ENCODE measurements at regions not wholly inside any gene's neighbourhood (a gene's known extent, or its start where the extent isn't known, plus 50 kb on each side); places are given as distances from the start of the nearest gene placed in this dataset.

GRCh38 chr1:60287536-60287935 lies 214.0 kb upstream of the C1orf87 start:
- Mint-ChIP-seq H3K27me3 (peaks cover 0 to 3% (median 0%) of the 10 kb centered on the region in 5 donors), H3K4me1 (no peaks in the 10 kb centered on the region), H3K4me3 (no peak overlapping the region), H3K9me3 (peaks cover 0 to 6% (median 2%) of the 10 kb centered on the region in 11 donors), H3K36me3 (no peaks in the 10 kb centered on the region), H3K27ac (no peak overlapping the region)
- H3K36me3 ChIP-seq (ENCODE audit: control insufficient read depth in 2 of 3, insufficient read depth in 3 of 3, low read length in 3 of 3): no peaks in the 10 kb centered on the region
- DNase-seq (no peak), ATAC-seq (no peak)
- intact Hi-C loops (cut with micrococcal nuclease): loop anchor here in 1 of 2 donors (10.0 kb wide), 1 partner anchor 1167 kb away; no protein-coding TSS in a partner anchor
- POLR2A ChIA-PET: no interaction called here
- no peak overlapping the region for H3K27ac ChIP-seq (ENCODE audit: low read depth, low read length)
- no peaks in the 10 kb centered on the region for H3K9me3 ChIP-seq (ENCODE audit: control insufficient read depth in 2 of 3, low read length in 3 of 3)
- H3K4me3 ChIP-seq (ENCODE audit: low read length): no peak overlapping the region
- no peaks in the 10 kb centered on the region for H3K27me3 ChIP-seq (ENCODE audit: control insufficient read depth in 2 of 2, insufficient read depth in 2 of 2, low read length in 2 of 2)
- no peaks in the 10 kb centered on the region for H3K4me1 ChIP-seq (ENCODE audit: control insufficient read depth in 2 of 2, insufficient read depth in 2 of 2, low read length in 2 of 2)
- CTCF ChIA-PET: no interaction called here

GRCh38 chr1:60283690-60284089 lies 210.1 kb upstream of the C1orf87 start:
- Histone ChIP-seq H3K4me3 (ENCODE audit: low read length) (no peak overlapping the region), H3K36me3 (ENCODE audit: control insufficient read depth in 2 of 3, insufficient read depth in 3 of 3, low read length in 3 of 3) (no peaks in the 10 kb centered on the region), H3K4me1 (ENCODE audit: control insufficient read depth in 2 of 2, insufficient read depth in 2 of 2, low read length in 2 of 2) (no peaks in the 10 kb centered on the region), H3K27me3 (ENCODE audit: control insufficient read depth in 2 of 2, insufficient read depth in 2 of 2, low read length in 2 of 2) (no peaks in the 10 kb centered on the region), H3K27ac (ENCODE audit: low read depth, low read length) (no peak overlapping the region), H3K9me3 (ENCODE audit: control insufficient read depth in 2 of 3, low read length in 3 of 3) (no peaks in the 10 kb centered on the region)
- Mint-ChIP-seq H3K27me3 (no peaks in the 10 kb centered on the region), H3K4me3 (no peak overlapping the region), H3K27ac (no peak overlapping the region), H3K4me1 (peaks cover 0 to 14% (median 8%) of the 10 kb centered on the region in 7 donors), H3K36me3 (no peaks in the 10 kb centered on the region), H3K9me3 (peaks cover 0 to 5% (median 0%) of the 10 kb centered on the region in 11 donors)
- ChIA-PET CTCF (no interaction called here), POLR2A (no interaction called here)
- ATAC-seq: no peak
- DNase-seq: no peak
- intact Hi-C loops (cut with micrococcal nuclease): loop anchor here in 1 of 2 donors (10.0 kb wide), 1 partner anchor 1171 kb away; no protein-coding TSS in a partner anchor

- H3K36me3 Mint-ChIP-seq: no peaks in the 10 kb centered on the region
- no peak overlapping the region for H3K27ac Mint-ChIP-seq
- Histone ChIP-seq H3K27me3 (ENCODE audit: control insufficient read depth in 2 of 2, insufficient read depth in 2 of 2, low read length in 2 of 2) (no peaks in the 10 kb centered on the region), H3K4me1 (ENCODE audit: control insufficient read depth in 2 of 2, insufficient read depth in 2 of 2, low read length in 2 of 2) (no peaks in the 10 kb centered on the region), H3K27ac (ENCODE audit: low read depth, low read length) (no peak overlapping the region), H3K9me3 (ENCODE audit: control insufficient read depth in 2 of 3, low read length in 3 of 3) (no peaks in the 10 kb centered on the region), H3K4me3 (ENCODE audit: low read length) (no peak overlapping the region), H3K36me3 (ENCODE audit: control insufficient read depth in 2 of 3, insufficient read depth in 3 of 3, low read length in 3 of 3) (no peaks in the 10 kb centered on the region)
- no peaks in the 10 kb centered on the region for H3K27me3 Mint-ChIP-seq
- ATAC-seq (no peak), DNase-seq (peak in 1 of 9 donors; percentile 1)
- ChIA-PET POLR2A (no interaction called here), CTCF (no interaction called here)
- peaks cover 0 to 2% (median 0%) of the 10 kb centered on the region in 11 donors for H3K9me3 Mint-ChIP-seq
- no peak overlapping the region for H3K4me3 Mint-ChIP-seq
- intact Hi-C loops (cut with micrococcal nuclease): loop anchor here in 1 of 2 donors (10.0 kb wide), 1 partner anchor 1173 kb away; no protein-coding TSS in a partner anchor
- H3K4me1 Mint-ChIP-seq: peaks cover 0 to 14% (median 8%) of the 10 kb centered on the region in 7 donors
Observed at GRCh38 chr1:60281360-60281932, 207.9 kb upstream of the C1orf87 start.

GRCh38 chr1:60280819-60281218 lies 207.2 kb upstream of the C1orf87 start:
- ATAC-seq (no peak), DNase-seq (no peak)
- Histone ChIP-seq H3K4me3 (ENCODE audit: low read length) (no peak overlapping the region), H3K36me3 (ENCODE audit: control insufficient read depth in 2 of 3, insufficient read depth in 3 of 3, low read length in 3 of 3) (no peaks in the 10 kb centered on the region), H3K27me3 (ENCODE audit: control insufficient read depth in 2 of 2, insufficient read depth in 2 of 2, low read length in 2 of 2) (no peaks in the 10 kb centered on the region), H3K27ac (ENCODE audit: low read depth, low read length) (no peak overlapping the region), H3K9me3 (ENCODE audit: control insufficient read depth in 2 of 3, low read length in 3 of 3) (no peaks in the 10 kb centered on the region), H3K4me1 (ENCODE audit: control insufficient read depth in 2 of 2, insufficient read depth in 2 of 2, low read length in 2 of 2) (no peaks in the 10 kb centered on the region)
- intact Hi-C loops (cut with micrococcal nuclease): loop anchor here in 1 of 2 donors (10.0 kb wide), 1 partner anchor 1174 kb away; no protein-coding TSS in a partner anchor
- Mint-ChIP-seq H3K4me1 (peaks cover 0 to 14% (median 8%) of the 10 kb centered on the region in 7 donors), H3K27me3 (peaks cover 0 to 5% (median 0%) of the 10 kb centered on the region in 5 donors), H3K27ac (no peak overlapping the region), H3K9me3 (no peaks in the 10 kb centered on the region), H3K4me3 (no peak overlapping the region), H3K36me3 (no peaks in the 10 kb centered on the region)
- ChIA-PET POLR2A (no interaction called here), CTCF (no interaction called here)

GRCh38 chr1:60280256-60280655 lies 206.7 kb upstream of the C1orf87 start:
- intact Hi-C loops (cut with micrococcal nuclease): loop anchor here in 1 of 2 donors (10.0 kb wide), 1 partner anchor 1175 kb away; no protein-coding TSS in a partner anchor

GRCh38 chr1:60279798-60280197 lies 206.2 kb upstream of the C1orf87 start:
- Histone ChIP-seq H3K27ac (ENCODE audit: low read depth, low read length) (no peak overlapping the region), H3K4me1 (ENCODE audit: control insufficient read depth in 2 of 2, insufficient read depth in 2 of 2, low read length in 2 of 2) (no peaks in the 10 kb centered on the region), H3K36me3 (ENCODE audit: control insufficient read depth in 2 of 3, insufficient read depth in 3 of 3, low read length in 3 of 3) (no peaks in the 10 kb centered on the region), H3K9me3 (ENCODE audit: control insufficient read depth in 2 of 3, low read length in 3 of 3) (no peaks in the 10 kb centered on the region), H3K4me3 (ENCODE audit: low read length) (no peak overlapping the region), H3K27me3 (ENCODE audit: control insufficient read depth in 2 of 2, insufficient read depth in 2 of 2, low read length in 2 of 2) (no peaks in the 10 kb centered on the region)
- no peak overlapping the region for H3K4me3 Mint-ChIP-seq
- no peak for DNase-seq
- no peak overlapping the region for H3K27ac Mint-ChIP-seq
- H3K4me1 Mint-ChIP-seq: peaks cover 0 to 14% (median 8%) of the 10 kb centered on the region in 7 donors
- H3K36me3 Mint-ChIP-seq: no peaks in the 10 kb centered on the region
- intact Hi-C loops (cut with micrococcal nuclease): loop anchor here in 1 of 2 donors (10.0 kb wide), 1 partner anchor 1175 kb away; no protein-coding TSS in a partner anchor
- no peak for ATAC-seq
- H3K9me3 Mint-ChIP-seq: no peaks in the 10 kb centered on the region
- peaks cover 0 to 9% (median 0%) of the 10 kb centered on the region in 5 donors for H3K27me3 Mint-ChIP-seq
- CTCF ChIA-PET: no interaction called here
- POLR2A ChIA-PET: no interaction called here

More at GRCh38 chr1:60280256-60280655, 206.7 kb upstream of the C1orf87 start:
- no peaks in the 10 kb centered on the region for H3K9me3 Mint-ChIP-seq
- Histone ChIP-seq H3K27me3 (ENCODE audit: control insufficient read depth in 2 of 2, insufficient read depth in 2 of 2, low read length in 2 of 2) (no peaks in the 10 kb centered on the region), H3K27ac (ENCODE audit: low read depth, low read length) (no peak overlapping the region), H3K4me1 (ENCODE audit: control insufficient read depth in 2 of 2, insufficient read depth in 2 of 2, low read length in 2 of 2) (no peaks in the 10 kb centered on the region), H3K4me3 (ENCODE audit: low read length) (no peak overlapping the region), H3K9me3 (ENCODE audit: control insufficient read depth in 2 of 3, low read length in 3 of 3) (no peaks in the 10 kb centered on the region), H3K36me3 (ENCODE audit: control insufficient read depth in 2 of 3, insufficient read depth in 3 of 3, low read length in 3 of 3) (no peaks in the 10 kb centered on the region)
- ATAC-seq: no peak
- H3K4me3 Mint-ChIP-seq: no peak overlapping the region
- peaks cover 0 to 14% (median 8%) of the 10 kb centered on the region in 7 donors for H3K4me1 Mint-ChIP-seq
- H3K27ac Mint-ChIP-seq: no peak overlapping the region
- POLR2A ChIA-PET: no interaction called here
- peaks cover 0 to 9% (median 0%) of the 10 kb centered on the region in 5 donors for H3K27me3 Mint-ChIP-seq
- DNase-seq: no peak
- CTCF ChIA-PET: no interaction called here
- no peaks in the 10 kb centered on the region for H3K36me3 Mint-ChIP-seq

GRCh38 chr1:60277269-60277668 lies 203.7 kb upstream of the C1orf87 start:
- CTCF ChIA-PET: no interaction called here
- Histone ChIP-seq H3K9me3 (ENCODE audit: control insufficient read depth in 2 of 3, low read length in 3 of 3) (no peaks in the 10 kb centered on the region), H3K27ac (ENCODE audit: low read depth, low read length) (no peak overlapping the region), H3K4me1 (ENCODE audit: control insufficient read depth in 2 of 2, insufficient read depth in 2 of 2, low read length in 2 of 2) (no peaks in the 10 kb centered on the region), H3K27me3 (ENCODE audit: control insufficient read depth in 2 of 2, insufficient read depth in 2 of 2, low read length in 2 of 2) (no peaks in the 10 kb centered on the region), H3K4me3 (ENCODE audit: low read length) (no peak overlapping the region), H3K36me3 (ENCODE audit: control insufficient read depth in 2 of 3, insufficient read depth in 3 of 3, low read length in 3 of 3) (no peaks in the 10 kb centered on the region)
- POLR2A ChIA-PET: no interaction called here
- no peak overlapping the region for H3K4me3 Mint-ChIP-seq
- ATAC-seq (no peak), DNase-seq (no peak)
- peaks cover 0 to 9% (median 0%) of the 10 kb centered on the region in 5 donors for H3K27me3 Mint-ChIP-seq
- intact Hi-C loops (cut with micrococcal nuclease): no loop called here
- no peak overlapping the region for H3K27ac Mint-ChIP-seq
- peaks cover 0 to 14% (median 8%) of the 10 kb centered on the region in 7 donors for H3K4me1 Mint-ChIP-seq
- H3K9me3 Mint-ChIP-seq: no peaks in the 10 kb centered on the region
- no peaks in the 10 kb centered on the region for H3K36me3 Mint-ChIP-seq
